Testis (tissue), 2 donors: ENCODE measurements at regions not wholly inside any gene's neighbourhood (a gene's known extent, or its start where the extent isn't known, plus 50 kb on each side); places are given as distances from the start of the nearest gene placed in this dataset.

Source experiments
- POLR2A ChIP-seq: fragments of 450-650 bp; IDR thresholded peaks from one replicate; pipeline ENCODE4 v1.6.1; 2017; ENCODE audit warnings: antibody characterized with exemption, mild to moderate bottlenecking, moderate library complexity
- TF ChIP-seq, protein P1 (sequence below), 3 experiments: fragments of 450-650 bp in 2 of 3; fragments of 200-600 bp in 1 of 3; sonication (generic) in 1 of 3; IDR thresholded peaks; one replicate each; pipeline ENCODE4 v1.5.1; 2016 to 2019; ENCODE audit warnings: antibody characterized with exemption in 3 of 3, mild to moderate bottlenecking in 2 of 3, moderate library complexity in 1 of 3

DNA sequence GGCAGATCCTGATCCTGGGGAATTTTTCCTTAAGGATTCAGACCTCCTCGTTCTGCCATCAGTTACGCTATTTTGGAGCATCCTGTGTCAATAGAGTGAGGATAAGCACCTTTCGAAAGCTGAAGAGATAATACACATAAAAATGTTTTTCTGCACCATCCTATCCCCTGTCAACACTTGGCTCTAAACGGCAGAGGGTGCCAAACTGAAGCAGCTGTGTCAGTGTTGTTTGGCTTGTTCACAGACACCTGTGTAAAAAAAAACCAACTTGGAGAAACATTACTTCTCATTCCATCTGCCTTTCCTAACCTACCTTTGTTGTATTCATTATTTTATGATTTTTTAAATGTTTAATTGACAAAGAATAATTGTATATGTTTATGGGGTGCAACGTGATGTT lies 417.0 kb upstream of the DDI1 start:
- no peak for TF ChIP-seq POLR2A
- TF ChIP-seq, protein P1, sequence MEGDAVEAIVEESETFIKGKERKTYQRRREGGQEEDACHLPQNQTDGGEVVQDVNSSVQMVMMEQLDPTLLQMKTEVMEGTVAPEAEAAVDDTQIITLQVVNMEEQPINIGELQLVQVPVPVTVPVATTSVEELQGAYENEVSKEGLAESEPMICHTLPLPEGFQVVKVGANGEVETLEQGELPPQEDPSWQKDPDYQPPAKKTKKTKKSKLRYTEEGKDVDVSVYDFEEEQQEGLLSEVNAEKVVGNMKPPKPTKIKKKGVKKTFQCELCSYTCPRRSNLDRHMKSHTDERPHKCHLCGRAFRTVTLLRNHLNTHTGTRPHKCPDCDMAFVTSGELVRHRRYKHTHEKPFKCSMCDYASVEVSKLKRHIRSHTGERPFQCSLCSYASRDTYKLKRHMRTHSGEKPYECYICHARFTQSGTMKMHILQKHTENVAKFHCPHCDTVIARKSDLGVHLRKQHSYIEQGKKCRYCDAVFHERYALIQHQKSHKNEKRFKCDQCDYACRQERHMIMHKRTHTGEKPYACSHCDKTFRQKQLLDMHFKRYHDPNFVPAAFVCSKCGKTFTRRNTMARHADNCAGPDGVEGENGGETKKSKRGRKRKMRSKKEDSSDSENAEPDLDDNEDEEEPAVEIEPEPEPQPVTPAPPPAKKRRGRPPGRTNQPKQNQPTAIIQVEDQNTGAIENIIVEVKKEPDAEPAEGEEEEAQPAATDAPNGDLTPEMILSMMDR (IDR thresholded peaks at IDR 0.05) = no peak
